ENCODE measurements at regions not wholly inside any gene's neighbourhood (a gene's known extent, or its start where the extent isn't known, plus 50 kb on each side); places are given as distances from the start of the nearest gene placed in this dataset.
"Not testable (repeated sequence)": the region's sequence is repeated elsewhere in the genome, so short reads cannot be mapped to it uniquely, and the experiment has no call there.

GRCh38 chr3:195637011-195637410 lies 53.3 kb upstream of the APOD start:
- H3K27ac ChIP-seq (ENCODE audit: low read depth in 1 of 2, low read length in 2 of 2), result not testable (repeated sequence)

GRCh38 chr3:195635898-195636685 lies 52.4 kb upstream of the APOD start:
- ATAC-seq (ENCODE audit: low FRiP score); H3K36me3 ChIP-seq (ENCODE audit: control insufficient read depth in 1 of 2, insufficient read depth in 2 of 2, low read length in 1 of 2); H3K9me3 ChIP-seq (ENCODE audit: control insufficient read depth, low read length); intact Hi-C loops (cut with DNase I); H3K4me1 ChIP-seq (ENCODE audit: control insufficient read depth in 1 of 2, insufficient read depth in 2 of 2, low read length in 2 of 2); H3K4me3 ChIP-seq (ENCODE audit: low read length in 2 of 2); DNase-seq; H3K27me3 ChIP-seq (ENCODE audit: control insufficient read depth in 1 of 2, insufficient read depth in 2 of 2, low read length in 1 of 2); H3K27ac ChIP-seq (ENCODE audit: low read depth in 1 of 2, low read length in 2 of 2): not testable (repeated sequence)
- 60 to 65% methylated on average over 13 to 20 of the region's 21 CpGs for WGBS, 2 donors

More at GRCh38 chr3:195637011-195637410, 53.3 kb upstream of the APOD start:
- DNase-seq; H3K4me1 ChIP-seq (ENCODE audit: control insufficient read depth in 1 of 2, insufficient read depth in 2 of 2, low read length in 2 of 2); H3K9me3 ChIP-seq (ENCODE audit: control insufficient read depth, low read length); H3K27me3 ChIP-seq (ENCODE audit: control insufficient read depth in 1 of 2, insufficient read depth in 2 of 2, low read length in 1 of 2); ATAC-seq (ENCODE audit: low FRiP score); intact Hi-C loops (cut with DNase I); H3K4me3 ChIP-seq (ENCODE audit: low read length in 2 of 2); H3K36me3 ChIP-seq (ENCODE audit: control insufficient read depth in 1 of 2, insufficient read depth in 2 of 2, low read length in 1 of 2): not testable (repeated sequence)
- 50 to 89% methylated on average over 4 of the region's 7 CpGs for WGBS, 2 donors

GRCh38 chr3:195635262-195635873 lies 51.6 kb upstream of the APOD start:
- H3K4me1 ChIP-seq (ENCODE audit: control insufficient read depth in 1 of 2, insufficient read depth in 2 of 2, low read length in 2 of 2); H3K36me3 ChIP-seq (ENCODE audit: control insufficient read depth in 1 of 2, insufficient read depth in 2 of 2, low read length in 1 of 2); intact Hi-C loops (cut with DNase I); H3K27me3 ChIP-seq (ENCODE audit: control insufficient read depth in 1 of 2, insufficient read depth in 2 of 2, low read length in 1 of 2); ATAC-seq (ENCODE audit: low FRiP score); DNase-seq; H3K27ac ChIP-seq (ENCODE audit: low read depth in 1 of 2, low read length in 2 of 2); H3K4me3 ChIP-seq (ENCODE audit: low read length in 2 of 2); H3K9me3 ChIP-seq (ENCODE audit: control insufficient read depth, low read length): not testable (repeated sequence)
- WGBS, 2 donors, result 20 to 24% methylated on average over 12 to 17 of the region's 64 CpGs

GRCh38 chr3:195634426-195635261 lies 50.9 kb upstream of the APOD start:
- H3K27ac ChIP-seq (ENCODE audit: low read depth in 1 of 2, low read length in 2 of 2); H3K36me3 ChIP-seq (ENCODE audit: control insufficient read depth in 1 of 2, insufficient read depth in 2 of 2, low read length in 1 of 2); intact Hi-C loops (cut with DNase I); DNase-seq; H3K4me3 ChIP-seq (ENCODE audit: low read length in 2 of 2); H3K9me3 ChIP-seq (ENCODE audit: control insufficient read depth, low read length); H3K4me1 ChIP-seq (ENCODE audit: control insufficient read depth in 1 of 2, insufficient read depth in 2 of 2, low read length in 2 of 2); H3K27me3 ChIP-seq (ENCODE audit: control insufficient read depth in 1 of 2, insufficient read depth in 2 of 2, low read length in 1 of 2): not testable (repeated sequence)
- WGBS, 2 donors, result 0% methylated on average over 5 to 21 of the region's 70 CpGs
- peak; percentile 97 for ATAC-seq (ENCODE audit: low FRiP score)
